ENCODE measurements at regions not wholly inside any gene's neighbourhood (a gene's known extent, or its start where the extent isn't known, plus 50 kb on each side); places are given as distances from the start of the nearest gene placed in this dataset.
A peak's percentile ranks its signal among the peaks of the same experiment; 100 is the strongest.
"Not testable (repeated sequence)": the region's sequence is repeated elsewhere in the genome, so short reads cannot be mapped to it uniquely, and the experiment has no call there.

GRCh38 chr5:99437986-99438385 is 509.2 kb upstream of the CHD1 start (continued):
- no peak for TF ChIP-seq TCF7 (CRISPR knock-in tag; IDR thresholded peaks at IDR 0.05; ENCODE audit: low read depth)
- no peak for TF ChIP-seq ZNF232 (CRISPR knock-in tag; IDR thresholded peaks at IDR 0.05)
- TF ChIP-seq, protein P1, sequence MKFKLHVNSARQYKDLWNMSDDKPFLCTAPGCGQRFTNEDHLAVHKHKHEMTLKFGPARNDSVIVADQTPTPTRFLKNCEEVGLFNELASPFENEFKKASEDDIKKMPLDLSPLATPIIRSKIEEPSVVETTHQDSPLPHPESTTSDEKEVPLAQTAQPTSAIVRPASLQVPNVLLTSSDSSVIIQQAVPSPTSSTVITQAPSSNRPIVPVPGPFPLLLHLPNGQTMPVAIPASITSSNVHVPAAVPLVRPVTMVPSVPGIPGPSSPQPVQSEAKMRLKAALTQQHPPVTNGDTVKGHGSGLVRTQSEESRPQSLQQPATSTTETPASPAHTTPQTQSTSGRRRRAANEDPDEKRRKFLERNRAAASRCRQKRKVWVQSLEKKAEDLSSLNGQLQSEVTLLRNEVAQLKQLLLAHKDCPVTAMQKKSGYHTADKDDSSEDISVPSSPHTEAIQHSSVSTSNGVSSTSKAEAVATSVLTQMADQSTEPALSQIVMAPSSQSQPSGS (CRISPR knock-in tag; IDR thresholded peaks at IDR 0.05; ENCODE audit: borderline replicate concordance, low read depth) = no peak
- no peak for TF ChIP-seq ZBTB43 (CRISPR knock-in tag; IDR thresholded peaks at IDR 0.05)

- H3K9me3 Mint-ChIP-seq; DNase-seq (ENCODE audit: low spot score); H3K27me3 Mint-ChIP-seq (ENCODE audit: low read depth); H3K4me3 Mint-ChIP-seq; CTCF ChIA-PET; POLR2A ChIA-PET; H3K4me1 Mint-ChIP-seq; ATAC-seq; H3K27ac Mint-ChIP-seq; H3K36me3 Mint-ChIP-seq: not testable (repeated sequence)
Observed at GRCh38 chr5:99423396-99423795, 494.6 kb upstream of the CHD1 start.

- H3K4me3 Mint-ChIP-seq; ATAC-seq; POLR2A ChIA-PET; H3K9me3 Mint-ChIP-seq; H3K27me3 Mint-ChIP-seq (ENCODE audit: low read depth); CTCF ChIA-PET; H3K4me1 Mint-ChIP-seq; DNase-seq (ENCODE audit: low spot score); H3K27ac Mint-ChIP-seq; H3K36me3 Mint-ChIP-seq: not testable (repeated sequence)
Observed at GRCh38 chr5:99418640-99419039, 489.8 kb upstream of the CHD1 start.

- POLR2A ChIA-PET, H3K4me1 Mint-ChIP-seq: not testable (repeated sequence)
- ATAC-seq = peak; percentile 30; the same call in 1 of the 2 replicates
Observed at GRCh38 chr5:99410386-99410785, 481.6 kb upstream of the CHD1 start.

DNA sequence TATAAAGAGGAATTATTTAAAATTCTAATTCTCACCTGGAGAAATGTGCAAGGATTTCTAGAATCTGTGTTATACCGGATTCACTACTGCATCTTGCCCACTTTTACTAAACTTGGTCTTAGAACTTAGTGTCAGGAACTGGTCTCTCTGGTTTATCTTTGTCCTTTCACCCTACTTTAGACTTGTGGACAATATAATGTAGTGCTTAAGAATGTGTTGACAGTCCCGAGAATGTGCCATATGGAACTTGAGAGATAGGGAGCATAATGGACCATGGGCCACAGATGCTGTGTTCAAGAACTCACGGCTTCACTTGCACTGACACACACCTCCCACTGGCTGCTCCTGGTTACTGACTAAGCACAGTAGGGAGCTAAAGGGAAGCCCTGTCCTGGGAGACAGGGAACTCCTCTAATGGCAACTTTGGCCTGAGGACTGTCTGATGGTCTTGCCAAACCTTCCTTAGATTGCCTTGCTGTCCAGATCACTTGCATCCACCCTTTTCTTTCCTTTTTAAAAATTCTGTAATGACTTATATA is 476.0 kb upstream of the CHD1 start:
- CTCF ChIA-PET; H3K27ac Mint-ChIP-seq; H3K9me3 Mint-ChIP-seq; H3K27me3 Mint-ChIP-seq (ENCODE audit: low read depth); H3K4me1 Mint-ChIP-seq; H3K4me3 Mint-ChIP-seq; POLR2A ChIA-PET; H3K36me3 Mint-ChIP-seq; DNase-seq (ENCODE audit: low spot score): not testable (repeated sequence)
- peak; percentile 78 for ATAC-seq

More at GRCh38 chr5:99410386-99410785, 481.6 kb upstream of the CHD1 start:
- H3K27ac Mint-ChIP-seq; H3K4me3 Mint-ChIP-seq; H3K36me3 Mint-ChIP-seq; H3K27me3 Mint-ChIP-seq (ENCODE audit: low read depth); H3K9me3 Mint-ChIP-seq; CTCF ChIA-PET; DNase-seq (ENCODE audit: low spot score): not testable (repeated sequence)

- H3K27me3 Mint-ChIP-seq (ENCODE audit: low read depth); H3K9me3 Mint-ChIP-seq; H3K4me1 Mint-ChIP-seq; DNase-seq (ENCODE audit: low spot score); H3K27ac Mint-ChIP-seq; CTCF ChIA-PET; ATAC-seq; H3K36me3 Mint-ChIP-seq; H3K4me3 Mint-ChIP-seq; POLR2A ChIA-PET: not testable (repeated sequence)
Observed at GRCh38 chr5:99400571-99400970, 471.8 kb upstream of the CHD1 start.

DNA sequence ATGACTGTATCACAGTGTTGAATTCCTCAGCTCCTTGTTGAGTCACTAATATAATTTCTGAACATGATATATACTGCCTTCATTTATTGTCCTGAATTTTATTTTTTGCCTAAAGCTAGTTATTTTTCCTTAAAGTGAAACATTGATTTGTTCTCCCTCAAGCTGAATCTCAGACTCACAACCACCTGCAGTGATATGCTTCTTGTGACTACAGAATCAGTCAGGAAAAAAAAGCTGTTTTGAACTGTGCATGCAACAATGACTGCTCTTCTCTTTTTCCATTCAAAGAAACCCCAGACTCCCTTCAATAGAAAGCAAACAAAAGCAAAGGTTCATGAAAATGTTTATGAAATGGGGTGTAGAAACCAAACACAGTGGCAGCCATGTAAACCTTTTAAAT is 470.2 kb upstream of the CHD1 start:
- Mint-ChIP-seq H3K9me3 (peaks cover 14% of the 10 kb centered on the region), H3K36me3 (peaks cover 8% of the 10 kb centered on the region; the same call in 1 of the 2 replicates), H3K4me1 (no peaks in the 10 kb centered on the region), H3K4me3 (no peak overlapping the region), H3K27me3 (ENCODE audit: low read depth) (no peaks in the 10 kb centered on the region), H3K27ac (no peak overlapping the region)
- DNase-seq (ENCODE audit: low spot score) (no peak), ATAC-seq (no peak)
- ChIA-PET CTCF (no interaction called here), POLR2A (no interaction called here)
- no peak for TF ChIP-seq NR2C2 (CRISPR knock-in tag; IDR thresholded peaks at IDR 0.05)
- no peak for TF ChIP-seq ZNF671 (CRISPR knock-in tag; IDR thresholded peaks at IDR 0.05)
- TF ChIP-seq ZNF396 (CRISPR knock-in tag; IDR thresholded peaks at IDR 0.05; ENCODE audit: borderline replicate concordance) = no peak
- TF ChIP-seq ZNF281 (CRISPR knock-in tag; IDR thresholded peaks at IDR 0.05) = no peak
- TF ChIP-seq, protein P2, sequence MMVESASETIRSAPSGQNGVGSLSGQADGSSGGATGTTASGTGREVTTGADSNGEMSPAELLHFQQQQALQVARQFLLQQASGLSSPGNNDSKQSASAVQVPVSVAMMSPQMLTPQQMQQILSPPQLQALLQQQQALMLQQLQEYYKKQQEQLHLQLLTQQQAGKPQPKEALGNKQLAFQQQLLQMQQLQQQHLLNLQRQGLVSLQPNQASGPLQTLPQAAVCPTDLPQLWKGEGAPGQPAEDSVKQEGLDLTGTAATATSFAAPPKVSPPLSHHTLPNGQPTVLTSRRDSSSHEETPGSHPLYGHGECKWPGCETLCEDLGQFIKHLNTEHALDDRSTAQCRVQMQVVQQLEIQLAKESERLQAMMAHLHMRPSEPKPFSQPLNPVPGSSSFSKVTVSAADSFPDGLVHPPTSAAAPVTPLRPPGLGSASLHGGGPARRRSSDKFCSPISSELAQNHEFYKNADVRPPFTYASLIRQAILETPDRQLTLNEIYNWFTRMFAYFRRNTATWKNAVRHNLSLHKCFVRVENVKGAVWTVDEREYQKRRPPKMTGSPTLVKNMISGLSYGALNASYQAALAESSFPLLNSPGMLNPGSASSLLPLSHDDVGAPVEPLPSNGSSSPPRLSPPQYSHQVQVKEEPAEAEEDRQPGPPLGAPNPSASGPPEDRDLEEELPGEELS (CRISPR knock-in tag; IDR thresholded peaks at IDR 0.05) = no peak
- TF ChIP-seq, protein P3, sequence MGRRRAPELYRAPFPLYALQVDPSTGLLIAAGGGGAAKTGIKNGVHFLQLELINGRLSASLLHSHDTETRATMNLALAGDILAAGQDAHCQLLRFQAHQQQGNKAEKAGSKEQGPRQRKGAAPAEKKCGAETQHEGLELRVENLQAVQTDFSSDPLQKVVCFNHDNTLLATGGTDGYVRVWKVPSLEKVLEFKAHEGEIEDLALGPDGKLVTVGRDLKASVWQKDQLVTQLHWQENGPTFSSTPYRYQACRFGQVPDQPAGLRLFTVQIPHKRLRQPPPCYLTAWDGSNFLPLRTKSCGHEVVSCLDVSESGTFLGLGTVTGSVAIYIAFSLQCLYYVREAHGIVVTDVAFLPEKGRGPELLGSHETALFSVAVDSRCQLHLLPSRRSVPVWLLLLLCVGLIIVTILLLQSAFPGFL (CRISPR knock-in tag; IDR thresholded peaks at IDR 0.05; ENCODE audit: borderline replicate concordance) = no peak
- TF ChIP-seq TEAD1 (CRISPR knock-in tag; IDR thresholded peaks at IDR 0.05) = no peak

Data from WTC11 (cell line).